ENCODE measurements at regions not wholly inside any gene's neighbourhood (a gene's known extent, or its start where the extent isn't known, plus 50 kb on each side); places are given as distances from the start of the nearest gene placed in this dataset.

DNA sequence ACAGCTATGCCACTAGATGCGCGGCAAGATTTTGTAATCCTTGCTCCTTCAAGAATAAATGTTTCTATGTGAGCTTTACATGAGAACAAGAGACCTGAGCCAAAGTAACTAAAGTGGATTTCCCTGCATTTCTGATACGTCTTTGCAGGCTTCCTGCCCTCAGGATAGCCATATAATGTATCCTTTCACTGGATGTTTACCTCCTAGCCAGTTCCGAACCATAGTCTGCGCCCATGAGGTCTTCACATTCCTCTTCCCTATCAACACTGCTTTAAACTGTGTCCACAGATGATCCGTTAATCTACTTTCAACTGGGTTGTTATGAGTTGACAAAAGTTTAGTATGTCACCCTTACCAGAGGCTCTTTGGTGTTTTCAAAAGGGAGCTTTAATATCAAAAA, 1889.1 kb upstream of the AGA start:
- Histone ChIP-seq H4K20me1 (ENCODE audit: insufficient read depth, low read length) (no peaks in the 10 kb centered on the region), H3K27me3 (ENCODE audit: insufficient read depth, low read length) (no peaks in the 10 kb centered on the region), H3K9me3 (ENCODE audit: insufficient read depth, low read depth, low read length) (no peaks in the 10 kb centered on the region), H3K4me3 (ENCODE audit: insufficient read depth, low read depth, low read length) (no peak overlapping the region), H2AFZ (ENCODE audit: low read depth, low read length) (no peak overlapping the region), H3K4me1 (ENCODE audit: insufficient read depth, low read length) (no peaks in the 10 kb centered on the region), H3K27ac (ENCODE audit: low read depth, low read length) (no peak overlapping the region), H3K36me3 (ENCODE audit: insufficient read depth, low read length) (no peaks in the 10 kb centered on the region), H3K79me2 (ENCODE audit: insufficient read depth, low read length) (no peaks in the 10 kb centered on the region), H3K4me2 (ENCODE audit: low read length) (no peak overlapping the region), H3K9ac (ENCODE audit: low read length) (no peak overlapping the region)
- TF ChIP-seq EZH2 (IDR thresholded peaks at IDR 0.05; ENCODE audit: insufficient read depth, low read length): no peak
- TF ChIP-seq, protein P1, sequence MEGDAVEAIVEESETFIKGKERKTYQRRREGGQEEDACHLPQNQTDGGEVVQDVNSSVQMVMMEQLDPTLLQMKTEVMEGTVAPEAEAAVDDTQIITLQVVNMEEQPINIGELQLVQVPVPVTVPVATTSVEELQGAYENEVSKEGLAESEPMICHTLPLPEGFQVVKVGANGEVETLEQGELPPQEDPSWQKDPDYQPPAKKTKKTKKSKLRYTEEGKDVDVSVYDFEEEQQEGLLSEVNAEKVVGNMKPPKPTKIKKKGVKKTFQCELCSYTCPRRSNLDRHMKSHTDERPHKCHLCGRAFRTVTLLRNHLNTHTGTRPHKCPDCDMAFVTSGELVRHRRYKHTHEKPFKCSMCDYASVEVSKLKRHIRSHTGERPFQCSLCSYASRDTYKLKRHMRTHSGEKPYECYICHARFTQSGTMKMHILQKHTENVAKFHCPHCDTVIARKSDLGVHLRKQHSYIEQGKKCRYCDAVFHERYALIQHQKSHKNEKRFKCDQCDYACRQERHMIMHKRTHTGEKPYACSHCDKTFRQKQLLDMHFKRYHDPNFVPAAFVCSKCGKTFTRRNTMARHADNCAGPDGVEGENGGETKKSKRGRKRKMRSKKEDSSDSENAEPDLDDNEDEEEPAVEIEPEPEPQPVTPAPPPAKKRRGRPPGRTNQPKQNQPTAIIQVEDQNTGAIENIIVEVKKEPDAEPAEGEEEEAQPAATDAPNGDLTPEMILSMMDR (IDR thresholded peaks at IDR 0.05; ENCODE audit: insufficient read depth, low read depth, low read length): no peak
- Mint-ChIP-seq H3K36me3 (ENCODE audit: low read depth, unreplicated experiment) (no peaks in the 10 kb centered on the region), H3K4me1 (ENCODE audit: low read depth, unreplicated experiment) (no peaks in the 10 kb centered on the region), H3K27me3 (ENCODE audit: low read depth, unreplicated experiment) (no peaks in the 10 kb centered on the region), H3K4me3 (ENCODE audit: unreplicated experiment) (no peak overlapping the region), H3K9me3 (ENCODE audit: unreplicated experiment) (no peaks in the 10 kb centered on the region), H3K27ac (ENCODE audit: unreplicated experiment) (no peak overlapping the region)
- FAIRE-seq: no peak
- DNase-seq (ENCODE audit: low read depth): no peak

DNA sequence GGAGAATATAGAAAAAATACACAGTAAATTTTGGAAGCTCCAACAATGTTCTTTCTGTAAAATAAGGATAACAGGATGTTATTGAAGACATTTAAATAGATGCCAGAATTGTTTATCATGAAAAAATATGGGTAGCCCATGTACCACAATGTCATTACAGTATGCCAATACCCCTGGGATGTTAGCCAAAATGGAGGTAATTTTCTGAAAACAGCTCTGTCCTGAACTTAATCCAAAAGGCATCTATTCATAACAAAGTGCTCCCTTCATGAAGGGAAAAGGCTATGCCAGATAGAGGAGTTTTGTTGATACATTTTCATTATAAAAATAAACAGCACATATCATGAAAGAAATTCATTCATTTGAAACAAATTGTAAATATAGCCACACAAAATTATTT, 1902.6 kb upstream of the AGA start:
- H3K9me3 Mint-ChIP-seq (ENCODE audit: unreplicated experiment): no peaks in the 10 kb centered on the region

DNA sequence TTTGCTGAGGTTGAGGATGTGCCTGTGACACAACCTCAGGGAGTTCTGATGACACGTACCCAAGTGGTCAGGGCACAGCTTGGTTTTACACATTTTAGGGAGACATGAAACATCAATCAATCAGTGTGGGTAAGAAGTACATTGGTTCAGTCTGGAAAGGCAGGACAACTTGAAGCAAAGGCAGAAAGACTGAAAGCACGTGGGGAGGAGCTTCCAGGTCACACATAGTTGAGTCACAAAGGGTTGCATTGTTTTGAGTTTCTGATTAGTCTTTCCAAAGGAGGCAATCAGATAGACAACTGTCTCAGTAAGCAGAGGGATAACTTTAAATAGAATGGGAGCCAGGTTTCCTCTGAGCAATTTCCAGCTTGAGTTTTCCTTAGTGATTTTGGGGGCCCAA, 1910.0 kb upstream of the AGA start:
- no peaks in the 10 kb centered on the region for H3K79me2 ChIP-seq (ENCODE audit: insufficient read depth, low read length)
- no peaks in the 10 kb centered on the region for H3K36me3 ChIP-seq (ENCODE audit: insufficient read depth, low read length)
- no peak overlapping the region for H3K27ac ChIP-seq (ENCODE audit: low read depth, low read length)
- Mint-ChIP-seq H3K4me3 (ENCODE audit: unreplicated experiment) (no peak overlapping the region), H3K36me3 (ENCODE audit: low read depth, unreplicated experiment) (no peaks in the 10 kb centered on the region), H3K27ac (ENCODE audit: unreplicated experiment) (no peak overlapping the region), H3K9me3 (ENCODE audit: unreplicated experiment) (no peaks in the 10 kb centered on the region), H3K27me3 (ENCODE audit: low read depth, unreplicated experiment) (no peaks in the 10 kb centered on the region), H3K4me1 (ENCODE audit: low read depth, unreplicated experiment) (peaks cover 8% of the 10 kb centered on the region)
- H4K20me1 ChIP-seq (ENCODE audit: insufficient read depth, low read length): no peaks in the 10 kb centered on the region
- FAIRE-seq: no peak
- H3K4me2 ChIP-seq (ENCODE audit: low read length): no peak overlapping the region
- H2AFZ ChIP-seq (ENCODE audit: low read depth, low read length): no peak overlapping the region
- no peak overlapping the region for H3K9ac ChIP-seq (ENCODE audit: low read length)
- no peak for DNase-seq (ENCODE audit: low read depth)
- TF ChIP-seq EZH2 (IDR thresholded peaks at IDR 0.05; ENCODE audit: insufficient read depth, low read length): no peak
- TF ChIP-seq, protein P1 (IDR thresholded peaks at IDR 0.05; ENCODE audit: insufficient read depth, low read depth, low read length): no peak
- no peak overlapping the region for H3K4me3 ChIP-seq (ENCODE audit: insufficient read depth, low read depth, low read length)
- no peaks in the 10 kb centered on the region for H3K4me1 ChIP-seq (ENCODE audit: insufficient read depth, low read length)
- H3K27me3 ChIP-seq (ENCODE audit: insufficient read depth, low read length): no peaks in the 10 kb centered on the region
- H3K9me3 ChIP-seq (ENCODE audit: insufficient read depth, low read depth, low read length): no peaks in the 10 kb centered on the region

More for the DNA sequence above, 1902.6 kb upstream of the AGA start:
- FAIRE-seq (no peak), DNase-seq (ENCODE audit: low read depth) (no peak)
- H4K20me1 ChIP-seq (ENCODE audit: insufficient read depth, low read length): no peaks in the 10 kb centered on the region
- no peak overlapping the region for H2AFZ ChIP-seq (ENCODE audit: low read depth, low read length)
- Mint-ChIP-seq H3K27me3 (ENCODE audit: low read depth, unreplicated experiment) (no peaks in the 10 kb centered on the region), H3K4me1 (ENCODE audit: low read depth, unreplicated experiment) (no peaks in the 10 kb centered on the region), H3K4me3 (ENCODE audit: unreplicated experiment) (no peak overlapping the region), H3K27ac (ENCODE audit: unreplicated experiment) (no peak overlapping the region), H3K36me3 (ENCODE audit: low read depth, unreplicated experiment) (no peaks in the 10 kb centered on the region)
- H3K4me3 ChIP-seq (ENCODE audit: insufficient read depth, low read depth, low read length): no peak overlapping the region
- no peaks in the 10 kb centered on the region for H3K4me1 ChIP-seq (ENCODE audit: insufficient read depth, low read length)
- no peaks in the 10 kb centered on the region for H3K36me3 ChIP-seq (ENCODE audit: insufficient read depth, low read length)
- no peak overlapping the region for H3K4me2 ChIP-seq (ENCODE audit: low read length)
- no peak overlapping the region for H3K9ac ChIP-seq (ENCODE audit: low read length)
- no peaks in the 10 kb centered on the region for H3K9me3 ChIP-seq (ENCODE audit: insufficient read depth, low read depth, low read length)
- H3K27me3 ChIP-seq (ENCODE audit: insufficient read depth, low read length): no peaks in the 10 kb centered on the region
- H3K79me2 ChIP-seq (ENCODE audit: insufficient read depth, low read length): no peaks in the 10 kb centered on the region
- no peak overlapping the region for H3K27ac ChIP-seq (ENCODE audit: low read depth, low read length)
- TF ChIP-seq EZH2 (IDR thresholded peaks at IDR 0.05; ENCODE audit: insufficient read depth, low read length): no peak
- TF ChIP-seq, protein P1 (IDR thresholded peaks at IDR 0.05; ENCODE audit: insufficient read depth, low read depth, low read length): no peak
